ENCODE measurements at regions not wholly inside any gene's neighbourhood (a gene's known extent, or its start where the extent isn't known, plus 50 kb on each side); places are given as distances from the start of the nearest gene placed in this dataset.

- H3K27ac Mint-ChIP-seq = no peak overlapping the region
- H3K9me3 Mint-ChIP-seq = no peaks in the 10 kb centered on the region
- H3K27me3 Mint-ChIP-seq = peaks cover 0 to 7% of the 10 kb centered on the region in 2 donors
- no peaks in the 10 kb centered on the region for H3K9me3 ChIP-seq (ENCODE audit: control insufficient read depth in 1 of 2, low read length in 2 of 2)
- no peaks in the 10 kb centered on the region for H3K36me3 ChIP-seq (ENCODE audit: insufficient read depth, low read length)
- no peak overlapping the region for H3K4me3 ChIP-seq (ENCODE audit: low read length in 2 of 2)
- H3K27ac ChIP-seq (ENCODE audit: low read depth, low read length) = no peak overlapping the region
- POLR2A ChIA-PET (ENCODE audit: partially characterized antibody) = interaction anchor here (0.7 kb wide), 1 partner anchor 233 kb away, joined by 4 read pairs; no protein-coding TSS in a partner anchor
- no peaks in the 10 kb centered on the region for H3K36me3 Mint-ChIP-seq
- no peaks in the 10 kb centered on the region for H3K4me1 ChIP-seq (ENCODE audit: insufficient read depth, low read length)
- intact Hi-C loops (cut with micrococcal nuclease) = no loop called here
- no peak overlapping the region for H3K4me3 Mint-ChIP-seq
- H3K4me1 Mint-ChIP-seq = no peaks in the 10 kb centered on the region
- no peaks in the 10 kb centered on the region for H3K27me3 ChIP-seq (ENCODE audit: insufficient read depth, low read length)
- CTCF ChIA-PET (ENCODE audit: partially characterized antibody) = no interaction called here
- DNase-seq = no peak
These were observed 86.0 kb downstream of the CCR1 start for GRCh38 chr3:46122091-46122490.

DNA sequence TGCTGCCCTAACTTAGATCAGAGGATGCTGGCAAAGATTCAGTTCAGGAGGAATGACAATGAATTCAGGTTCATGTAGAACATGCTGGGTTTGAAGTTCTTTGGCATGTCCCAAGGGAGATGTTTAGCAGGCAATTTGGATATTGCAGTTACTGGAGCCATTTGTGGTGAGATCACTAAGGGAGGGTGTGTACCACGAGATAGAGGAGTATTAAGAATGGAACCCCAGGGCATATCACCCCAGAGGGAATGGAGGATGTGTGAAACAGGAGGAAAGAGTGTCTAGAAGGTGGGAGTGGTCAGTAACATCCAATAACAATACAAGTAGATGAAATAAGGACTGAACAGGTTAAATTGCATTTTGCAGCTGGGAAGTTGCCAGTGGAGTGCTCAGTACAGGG lies 87.1 kb downstream of the CCR1 start:
- H3K4me1 Mint-ChIP-seq = no peaks in the 10 kb centered on the region
- no peak for DNase-seq
- no peaks in the 10 kb centered on the region for H3K9me3 ChIP-seq (ENCODE audit: control insufficient read depth in 1 of 2, low read length in 2 of 2)
- CTCF ChIA-PET (ENCODE audit: partially characterized antibody) = no interaction called here
- H3K36me3 Mint-ChIP-seq = no peaks in the 10 kb centered on the region
- intact Hi-C loops (cut with micrococcal nuclease) = no loop called here
- no peak overlapping the region for H3K4me3 Mint-ChIP-seq
- peaks cover 0 to 7% of the 10 kb centered on the region in 2 donors for H3K27me3 Mint-ChIP-seq
- no peak overlapping the region for H3K4me3 ChIP-seq (ENCODE audit: low read length in 2 of 2)
- no peak overlapping the region for H3K27ac ChIP-seq (ENCODE audit: low read depth, low read length)
- no peak overlapping the region for H3K27ac Mint-ChIP-seq
- no peaks in the 10 kb centered on the region for H3K4me1 ChIP-seq (ENCODE audit: insufficient read depth, low read length)
- H3K36me3 ChIP-seq (ENCODE audit: insufficient read depth, low read length) = no peaks in the 10 kb centered on the region
- POLR2A ChIA-PET (ENCODE audit: partially characterized antibody) = no interaction called here
- no peaks in the 10 kb centered on the region for H3K9me3 Mint-ChIP-seq
- no peaks in the 10 kb centered on the region for H3K27me3 ChIP-seq (ENCODE audit: insufficient read depth, low read length)

GRCh38 chr3:46119709-46120498 lies 88.2 kb downstream of the CCR1 start:
- no peaks in the 10 kb centered on the region for H3K27me3 ChIP-seq (ENCODE audit: insufficient read depth, low read length)
- no peak overlapping the region for H3K27ac Mint-ChIP-seq
- H3K4me3 Mint-ChIP-seq = no peak overlapping the region
- no peaks in the 10 kb centered on the region for H3K9me3 ChIP-seq (ENCODE audit: control insufficient read depth in 1 of 2, low read length in 2 of 2)
- peaks cover 0 to 7% of the 10 kb centered on the region in 2 donors for H3K27me3 Mint-ChIP-seq
- DNase-seq = no peak
- intact Hi-C loops (cut with micrococcal nuclease) = no loop called here
- no peaks in the 10 kb centered on the region for H3K36me3 Mint-ChIP-seq
- no peak overlapping the region for H3K4me3 ChIP-seq (ENCODE audit: low read length in 2 of 2)
- no peaks in the 10 kb centered on the region for H3K4me1 ChIP-seq (ENCODE audit: insufficient read depth, low read length)
- ChIA-PET POLR2A (ENCODE audit: partially characterized antibody) (no interaction called here), CTCF (ENCODE audit: partially characterized antibody) (no interaction called here)
- no peak overlapping the region for H3K27ac ChIP-seq (ENCODE audit: low read depth, low read length)
- no peaks in the 10 kb centered on the region for H3K4me1 Mint-ChIP-seq
- H3K9me3 Mint-ChIP-seq = no peaks in the 10 kb centered on the region
- no peaks in the 10 kb centered on the region for H3K36me3 ChIP-seq (ENCODE audit: insufficient read depth, low read length)

- Mint-ChIP-seq H3K27ac (no peak overlapping the region), H3K4me3 (no peak overlapping the region), H3K27me3 (peaks cover 0 to 7% of the 10 kb centered on the region in 2 donors), H3K36me3 (no peaks in the 10 kb centered on the region), H3K9me3 (no peaks in the 10 kb centered on the region), H3K4me1 (no peaks in the 10 kb centered on the region)
- Histone ChIP-seq H3K4me3 (ENCODE audit: low read length in 2 of 2) (no peak overlapping the region), H3K27me3 (ENCODE audit: insufficient read depth, low read length) (no peaks in the 10 kb centered on the region), H3K36me3 (ENCODE audit: insufficient read depth, low read length) (no peaks in the 10 kb centered on the region), H3K27ac (ENCODE audit: low read depth, low read length) (no peak overlapping the region), H3K9me3 (ENCODE audit: control insufficient read depth in 1 of 2, low read length in 2 of 2) (no peaks in the 10 kb centered on the region), H3K4me1 (ENCODE audit: insufficient read depth, low read length) (no peaks in the 10 kb centered on the region)
- POLR2A ChIA-PET (ENCODE audit: partially characterized antibody) = no interaction called here
- CTCF ChIA-PET (ENCODE audit: partially characterized antibody) = no interaction called here
- DNase-seq = no peak
- intact Hi-C loops (cut with micrococcal nuclease) = no loop called here
These were observed 88.9 kb downstream of the CCR1 start for GRCh38 chr3:46119253-46119652.

DNA sequence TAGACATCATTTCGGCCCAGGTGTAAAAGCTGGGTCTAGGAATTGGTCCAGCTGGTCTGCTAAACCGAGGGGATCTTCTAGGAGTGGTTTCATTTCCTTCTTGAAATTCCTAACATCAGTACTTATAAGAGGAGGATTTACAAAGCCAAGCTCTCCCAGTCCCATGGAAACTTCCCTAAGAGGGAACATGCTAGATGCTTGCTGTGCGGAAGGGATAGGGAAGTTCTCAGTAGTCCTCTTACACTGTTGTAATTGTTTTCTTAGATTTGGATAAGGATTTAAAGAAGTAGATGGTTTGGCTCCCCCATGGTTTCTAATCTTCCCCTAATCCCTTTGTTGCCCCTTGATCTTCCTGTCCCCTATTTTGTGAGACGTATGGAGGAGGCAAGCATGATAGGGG lies 89.7 kb upstream of the XCR1 start:
- no peak overlapping the region for H3K4me3 ChIP-seq (ENCODE audit: low read length in 2 of 2)
- H3K27ac Mint-ChIP-seq = no peak overlapping the region
- no peaks in the 10 kb centered on the region for H3K27me3 ChIP-seq (ENCODE audit: insufficient read depth, low read length)
- H3K4me1 Mint-ChIP-seq = peaks cover 0 to 6% (median under 1%) of the 10 kb centered on the region in 4 donors
- POLR2A ChIA-PET (ENCODE audit: partially characterized antibody) = no interaction called here
- H3K36me3 ChIP-seq (ENCODE audit: insufficient read depth, low read length) = no peaks in the 10 kb centered on the region
- H3K36me3 Mint-ChIP-seq = no peaks in the 10 kb centered on the region
- H3K9me3 ChIP-seq (ENCODE audit: control insufficient read depth in 1 of 2, low read length in 2 of 2) = no peaks in the 10 kb centered on the region
- H3K9me3 Mint-ChIP-seq = peaks cover 0 to 2% (median 0%) of the 10 kb centered on the region in 8 donors
- intact Hi-C loops (cut with micrococcal nuclease) = no loop called here
- CTCF ChIA-PET (ENCODE audit: partially characterized antibody) = no interaction called here
- H3K4me3 Mint-ChIP-seq = no peak overlapping the region
- H3K27me3 Mint-ChIP-seq = peaks cover 0 to 7% of the 10 kb centered on the region in 2 donors
- no peak for DNase-seq
- H3K4me1 ChIP-seq (ENCODE audit: insufficient read depth, low read length) = no peaks in the 10 kb centered on the region
- H3K27ac ChIP-seq (ENCODE audit: low read depth, low read length) = no peak overlapping the region

DNA sequence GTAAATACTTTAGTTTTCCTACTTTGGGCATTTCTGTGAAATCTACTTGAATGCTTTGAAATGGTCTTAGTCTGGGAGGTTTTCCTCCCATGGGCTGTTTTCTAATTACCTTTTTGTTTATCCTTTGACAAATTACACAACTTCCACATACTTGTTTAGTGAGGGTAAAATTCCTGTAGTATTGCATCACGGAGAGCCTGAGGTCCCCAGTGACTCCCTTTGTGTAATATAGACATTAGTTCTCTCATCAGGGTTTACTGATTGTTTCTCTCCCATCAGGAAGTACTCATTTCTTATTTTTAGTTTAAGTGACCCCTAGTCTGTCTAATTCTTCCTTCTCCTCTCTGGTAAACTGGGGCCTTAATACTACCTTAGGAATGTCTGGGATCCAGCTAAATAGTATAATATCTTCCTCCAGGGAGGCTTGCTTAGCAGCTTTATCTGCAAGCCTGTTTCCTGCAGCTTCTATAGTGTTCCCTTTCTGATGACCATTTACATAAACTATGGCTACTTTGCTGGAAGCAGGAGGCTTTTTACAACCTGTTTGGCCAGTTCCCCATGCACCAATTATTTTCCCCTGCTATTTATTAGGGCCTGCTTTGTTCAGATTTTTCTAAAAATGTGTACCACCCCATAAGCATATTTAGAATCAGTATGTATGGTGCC lies 87.2 kb upstream of the XCR1 start:
- POLR2A ChIA-PET (ENCODE audit: partially characterized antibody) = no interaction called here
- Mint-ChIP-seq H3K4me1 (peaks cover 5 to 22% (median 10%) of the 10 kb centered on the region in 4 donors), H3K9me3 (peaks cover 0 to 2% (median 0%) of the 10 kb centered on the region in 8 donors), H3K27ac (no peak overlapping the region), H3K27me3 (peaks cover 0 to 2% of the 10 kb centered on the region in 2 donors), H3K36me3 (no peaks in the 10 kb centered on the region), H3K4me3 (no peak overlapping the region)
- Histone ChIP-seq H3K27ac (ENCODE audit: low read depth, low read length) (no peak overlapping the region), H3K9me3 (ENCODE audit: control insufficient read depth in 1 of 2, low read length in 2 of 2) (no peaks in the 10 kb centered on the region), H3K27me3 (ENCODE audit: insufficient read depth, low read length) (no peaks in the 10 kb centered on the region), H3K36me3 (ENCODE audit: insufficient read depth, low read length) (no peaks in the 10 kb centered on the region), H3K4me1 (ENCODE audit: insufficient read depth, low read length) (peaks cover 4% of the 10 kb centered on the region), H3K4me3 (ENCODE audit: low read length in 2 of 2) (no peak overlapping the region)
- CTCF ChIA-PET (ENCODE audit: partially characterized antibody) = no interaction called here
- DNase-seq = no peak
- intact Hi-C loops (cut with micrococcal nuclease) = no loop called here

- Histone ChIP-seq H3K4me3 (ENCODE audit: low read length in 2 of 2) (no peak overlapping the region), H3K4me1 (ENCODE audit: insufficient read depth, low read length) (peaks cover 12% of the 10 kb centered on the region), H3K36me3 (ENCODE audit: insufficient read depth, low read length) (no peaks in the 10 kb centered on the region), H3K27me3 (ENCODE audit: insufficient read depth, low read length) (no peaks in the 10 kb centered on the region), H3K27ac (ENCODE audit: low read depth, low read length) (no peak overlapping the region), H3K9me3 (ENCODE audit: control insufficient read depth in 1 of 2, low read length in 2 of 2) (no peaks in the 10 kb centered on the region)
- no peaks in the 10 kb centered on the region for H3K36me3 Mint-ChIP-seq
- H3K9me3 Mint-ChIP-seq = peaks cover 0 to 2% (median 0%) of the 10 kb centered on the region in 8 donors
- peaks cover 13 to 31% (median 18%) of the 10 kb centered on the region in 4 donors for H3K4me1 Mint-ChIP-seq
- intact Hi-C loops (cut with micrococcal nuclease) = no loop called here
- POLR2A ChIA-PET (ENCODE audit: partially characterized antibody) = no interaction called here
- DNase-seq = no peak
- CTCF ChIA-PET (ENCODE audit: partially characterized antibody) = interaction anchor here (0.6 kb wide), 1 partner anchor 14 kb away, joined by 3 read pairs; no protein-coding TSS in a partner anchor
- H3K4me3 Mint-ChIP-seq = no peak overlapping the region
- H3K27me3 Mint-ChIP-seq = no peaks in the 10 kb centered on the region
- peak overlapping the region in 1 of 7 donors; percentile 75 for H3K27ac Mint-ChIP-seq
These were observed 86.3 kb upstream of the XCR1 start for GRCh38 chr3:46113608-46114007.
